Superior temporal gyrus (tissue), 1 donor: ENCODE measurements at regions not wholly inside any gene's neighbourhood (a gene's known extent, or its start where the extent isn't known, plus 50 kb on each side); places are given as distances from the start of the nearest gene placed in this dataset.
"Not testable (repeated sequence)": the region's sequence is repeated elsewhere in the genome, so short reads cannot be mapped to it uniquely, and the experiment has no call there.

Experiments
- DNase-seq: peaks from one replicate; pipeline ENCODE4 v3.0.0-alpha.2; 2016; ENCODE audit errors: extremely low spot score

- DNase-seq: no peak
Observed at GRCh38 chr3:191518861-191519260, 57.9 kb downstream of the PYDC2 start.

DNA sequence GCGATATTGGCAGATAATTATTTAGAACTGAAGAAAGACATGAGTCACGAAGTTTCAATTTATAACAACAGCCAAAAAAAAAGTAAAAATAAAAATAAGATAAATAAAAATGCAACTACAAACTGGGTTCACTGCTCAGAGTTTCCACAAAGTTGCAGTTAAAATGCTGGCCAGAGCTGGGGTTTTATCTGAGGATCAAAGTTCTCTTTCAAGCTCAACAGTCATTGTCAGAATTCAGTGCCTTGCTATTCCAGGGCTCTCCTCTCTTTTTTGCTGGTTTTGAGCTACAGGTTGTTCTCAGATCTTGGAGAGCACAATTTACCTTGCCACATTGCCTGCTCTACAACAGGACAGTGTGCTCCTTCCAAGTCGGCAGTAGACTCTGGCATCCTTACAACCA is 60.1 kb downstream of the PYDC2 start:
- no peak for DNase-seq

GRCh38 chr3:191523148-191523547 is 62.2 kb downstream of the PYDC2 start:
- DNase-seq: no peak

DNA sequence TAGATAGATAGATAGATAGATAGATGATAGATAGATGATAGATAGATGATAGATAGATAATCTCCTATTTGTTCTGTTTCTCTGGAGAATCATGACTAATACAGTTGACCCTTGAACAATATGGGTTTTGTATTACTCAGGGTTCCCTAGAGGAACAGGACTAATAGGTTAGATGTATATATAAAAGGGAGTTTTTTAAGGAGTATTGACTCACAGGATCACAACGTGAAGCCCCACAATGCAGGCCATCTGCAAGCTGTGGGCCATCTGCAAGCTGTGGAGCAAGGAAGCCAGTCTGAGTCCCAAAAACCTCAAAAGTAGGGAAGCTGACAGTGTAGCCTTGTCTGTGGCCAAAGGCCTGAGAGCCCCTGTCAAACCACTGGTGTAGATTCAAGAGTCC is 67.6 kb downstream of the PYDC2 start:
- DNase-seq: no peak

DNA sequence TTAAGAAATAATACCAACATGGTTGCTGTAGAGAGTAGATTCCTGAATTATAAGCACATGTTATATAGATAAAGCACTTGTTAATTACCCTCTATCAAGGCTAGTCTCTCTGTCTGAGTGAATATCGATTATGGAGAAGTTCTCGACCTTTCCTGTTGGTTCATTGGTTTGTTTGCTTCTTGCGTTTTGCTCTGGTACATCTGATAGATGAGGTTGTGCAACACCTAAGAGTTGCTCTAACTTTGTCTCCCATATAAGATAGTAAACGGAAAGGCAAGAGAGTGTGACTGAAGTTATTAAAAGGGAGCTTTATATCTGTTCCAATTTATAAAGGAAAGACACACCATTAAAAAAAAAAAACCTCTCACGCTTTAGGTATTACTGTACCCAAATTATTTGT is 69.0 kb downstream of the PYDC2 start:
- DNase-seq: no peak

GRCh38 chr3:191531434-191531972 is 70.5 kb downstream of the PYDC2 start:
- no peak for DNase-seq

DNA sequence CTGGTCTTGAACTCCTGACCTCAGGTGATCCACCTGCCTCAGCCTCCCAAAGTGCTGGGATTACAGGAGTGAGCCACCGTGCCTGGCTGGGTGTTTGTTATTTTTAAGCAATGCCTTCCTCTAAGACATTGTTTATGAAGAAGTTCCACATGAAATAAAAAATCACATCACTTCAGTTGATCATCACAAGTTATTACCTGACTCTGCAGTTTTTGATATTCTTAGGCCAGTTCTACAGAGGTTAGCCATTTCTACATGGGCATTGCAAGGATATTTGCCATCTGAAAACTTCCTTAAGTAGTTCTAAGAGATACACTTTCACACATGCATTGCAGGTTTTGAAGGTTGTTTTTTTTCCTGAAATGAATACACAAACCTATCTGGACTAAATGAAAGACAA is 82.1 kb downstream of the PYDC2 start:
- no peak for DNase-seq

DNA sequence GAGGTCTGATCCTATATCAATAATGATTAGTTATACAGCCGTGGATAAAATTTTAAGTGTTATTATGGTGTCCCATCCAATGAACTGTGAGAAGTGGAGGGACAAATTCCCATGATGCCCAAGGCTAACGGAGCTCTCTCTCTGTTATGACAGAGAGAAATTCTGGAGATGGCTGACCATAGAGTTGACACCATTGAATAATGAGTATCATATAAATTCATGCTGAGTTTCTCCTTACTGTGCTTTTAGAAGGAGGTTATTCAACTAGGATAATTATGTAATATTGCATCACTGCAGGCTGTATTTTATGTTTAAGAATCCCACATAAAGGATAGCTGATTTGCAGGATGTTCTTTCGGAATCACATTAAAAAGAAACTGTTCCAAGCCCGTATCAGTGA is 82.9 kb downstream of the PYDC2 start:
- no peak for DNase-seq

DNA sequence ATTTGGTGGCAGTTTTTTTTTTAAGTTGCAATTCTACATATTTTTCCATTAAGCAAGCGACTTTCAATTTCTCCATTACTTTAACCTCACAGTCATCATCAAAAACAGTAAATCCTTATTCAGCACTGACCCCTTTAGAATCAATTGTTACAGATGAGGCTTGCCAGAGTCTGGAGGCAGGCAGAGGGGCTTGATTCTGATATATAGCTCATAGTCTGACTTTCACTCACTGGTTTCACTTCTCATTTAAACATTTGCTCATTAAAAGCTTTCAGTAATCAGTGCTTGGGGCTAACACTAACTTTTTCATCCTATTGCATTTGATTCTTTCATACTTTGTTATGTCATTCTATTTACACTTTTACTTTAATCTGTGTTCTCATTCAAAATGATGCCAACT is 88.4 kb downstream of the PYDC2 start:
- no peak for DNase-seq

DNA sequence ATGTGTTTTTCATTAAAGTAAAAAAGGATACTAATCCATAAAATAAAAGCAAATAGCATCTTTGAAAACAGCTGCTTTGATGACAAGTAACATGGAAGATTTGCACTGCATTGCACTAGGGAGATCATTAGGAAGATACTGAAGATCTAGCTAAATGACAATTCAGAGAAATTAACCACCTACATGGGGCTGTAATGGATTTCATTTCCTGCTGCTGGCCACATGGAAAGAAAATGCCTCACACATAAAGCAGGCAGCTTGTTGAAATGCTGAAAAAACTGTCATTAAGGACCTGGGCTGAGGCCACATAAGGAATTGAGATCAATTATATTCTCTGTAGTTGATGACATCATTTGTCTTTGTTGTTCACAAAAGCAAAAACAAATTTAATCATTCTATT is 94.1 kb downstream of the PYDC2 start:
- DNase-seq: no peak

DNA sequence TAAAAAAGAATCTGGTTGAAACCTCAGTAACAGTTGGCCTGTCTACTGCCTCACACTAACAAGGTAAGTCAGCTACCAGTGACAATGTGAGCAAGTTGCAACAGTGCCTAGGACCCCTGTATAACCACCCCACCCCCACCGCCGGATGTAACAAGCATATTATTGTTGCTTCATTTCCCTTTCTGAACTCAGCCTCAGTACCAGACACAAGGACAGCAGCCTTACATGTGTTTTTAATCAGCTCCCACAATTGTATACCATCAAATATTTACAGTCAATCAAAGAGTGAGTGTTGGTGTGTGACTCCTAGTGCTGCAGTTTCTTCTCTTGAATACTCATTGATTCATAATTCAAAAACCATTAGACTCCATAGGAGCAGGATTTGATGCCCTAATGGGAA is 96.4 kb downstream of the PYDC2 start:
- DNase-seq: no peak

GRCh38 chr3:191563722-191564121 is 102.8 kb downstream of the PYDC2 start:
- no peak for DNase-seq

DNA sequence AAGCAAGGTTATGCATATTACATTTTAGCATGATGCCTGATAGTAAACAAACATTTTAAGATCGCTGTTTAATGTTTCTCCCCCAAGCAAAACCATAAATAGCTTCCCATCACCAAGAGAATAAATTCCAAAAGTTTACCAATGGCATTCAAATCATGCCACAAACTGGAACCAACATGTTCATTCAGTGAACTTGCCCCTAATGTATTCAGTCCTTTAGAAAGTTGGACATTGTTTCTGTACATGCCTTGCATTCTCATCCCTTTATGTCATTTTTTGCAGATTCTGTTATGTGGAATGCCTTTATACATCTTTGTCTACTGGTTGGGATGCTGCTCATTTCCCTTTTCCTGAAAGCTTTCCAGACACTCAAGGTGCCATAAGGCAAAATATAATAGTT is 105.5 kb downstream of the PYDC2 start:
- DNase-seq: no peak

- no peak for DNase-seq
Observed at GRCh38 chr3:191568206-191568605, 107.2 kb downstream of the PYDC2 start.

DNA sequence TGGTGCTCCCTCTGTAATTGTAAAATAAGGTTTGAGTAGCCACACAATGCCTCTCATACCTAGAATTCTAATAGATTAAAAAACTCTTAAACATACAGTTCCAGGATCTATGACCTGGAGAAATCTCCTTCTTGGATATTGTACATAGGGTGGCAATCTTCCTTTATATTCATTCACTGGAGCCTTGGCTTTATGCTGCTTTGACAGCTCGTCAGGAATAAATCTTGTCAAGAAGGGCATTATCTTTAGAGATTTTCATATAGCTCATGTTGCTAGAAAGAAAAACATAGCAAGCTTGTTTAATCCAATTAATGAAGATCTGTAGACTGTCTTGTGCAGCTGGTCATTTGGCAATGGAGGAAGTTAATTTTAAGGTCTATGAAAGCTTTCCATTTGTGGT is 131.1 kb downstream of the PYDC2 start:
- DNase-seq: no peak

DNA sequence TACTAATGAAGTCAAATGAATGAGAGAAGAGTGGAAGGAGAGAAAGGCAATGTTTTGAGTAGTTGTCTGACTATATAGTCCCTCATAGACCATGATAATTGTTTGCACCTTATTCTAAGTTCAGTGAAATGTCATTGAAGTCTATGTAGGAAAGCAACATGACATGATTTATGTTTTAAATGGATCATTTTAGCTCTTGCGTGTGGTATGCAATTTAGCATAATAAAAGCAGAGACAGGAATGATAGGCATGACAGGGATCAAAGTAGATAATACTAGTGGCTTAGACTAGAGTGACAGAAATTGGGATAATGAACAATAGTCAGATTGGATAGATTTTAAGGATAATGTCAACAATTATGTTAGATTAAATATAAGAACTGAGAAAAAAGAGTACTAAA is 132.5 kb downstream of the PYDC2 start:
- DNase-seq: no peak

DNA sequence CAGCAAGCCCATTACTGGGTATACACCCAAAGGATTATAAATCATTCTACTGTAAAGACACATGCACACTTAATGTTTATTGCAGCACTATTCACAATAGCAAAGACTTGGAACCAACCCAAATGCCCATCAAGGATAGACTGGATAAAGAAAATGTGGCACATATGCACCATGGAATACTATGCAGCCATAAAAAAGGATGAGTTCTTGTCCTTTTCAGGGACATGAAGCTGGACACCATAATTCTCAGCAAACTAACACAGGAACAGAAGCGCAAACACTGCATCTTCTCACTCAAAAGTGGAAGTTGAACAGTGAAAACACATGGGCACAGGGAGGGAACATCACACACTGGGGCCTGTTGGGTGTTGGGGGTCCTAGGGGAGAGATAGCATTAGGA is 154.5 kb downstream of the PYDC2 start:
- DNase-seq: not testable (repeated sequence)

GRCh38 chr3:191624299-191624698 is 163.3 kb downstream of the PYDC2 start:
- DNase-seq: no peak

- peak; percentile 83 for DNase-seq
Observed at GRCh38 chr3:191627064-191627463, 166.1 kb downstream of the PYDC2 start.

DNA sequence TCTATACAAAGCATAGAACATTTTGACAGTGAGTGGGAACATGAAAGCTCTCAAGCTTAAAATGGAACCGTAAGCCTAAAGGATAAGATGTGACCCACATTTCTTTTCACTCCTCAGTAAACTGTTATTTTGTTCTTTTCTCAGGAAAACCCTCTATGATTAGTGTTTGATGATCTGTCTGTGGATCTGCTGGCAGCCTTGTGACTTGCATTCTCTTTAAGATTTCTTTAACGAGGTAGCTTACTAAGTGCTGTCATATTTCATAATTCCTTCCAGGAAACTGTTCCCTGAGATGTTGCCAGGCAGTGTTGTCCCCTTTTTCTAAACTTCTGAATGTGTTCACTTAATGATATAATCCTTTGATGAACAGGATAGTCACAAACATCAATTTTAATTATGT is 167.6 kb downstream of the PYDC2 start:
- peak; percentile 73 for DNase-seq

DNA sequence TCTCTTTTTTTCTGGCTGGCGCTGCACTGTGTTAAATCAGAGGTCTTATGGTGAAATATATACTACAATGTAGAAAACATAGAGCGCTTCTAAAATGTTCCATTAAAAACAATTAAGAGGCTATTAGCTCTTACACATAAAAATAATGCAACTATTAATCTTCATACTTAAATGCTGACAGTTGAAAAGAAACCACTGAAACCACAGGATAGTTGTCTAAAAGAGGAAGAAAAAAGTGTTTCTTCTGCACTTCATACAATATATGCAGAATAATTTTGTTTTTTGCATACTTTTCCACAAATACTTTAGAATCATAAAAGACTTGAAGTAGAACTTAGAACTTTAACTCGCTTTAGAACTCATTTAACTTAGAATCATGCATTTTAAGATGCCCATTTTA is 170.5 kb downstream of the PYDC2 start:
- no peak for DNase-seq

- DNase-seq: no peak
Observed at GRCh38 chr3:191634902-191635301, 173.9 kb downstream of the PYDC2 start.

GRCh38 chr3:191637611-191638010 is 176.6 kb downstream of the PYDC2 start:
- no peak for DNase-seq

- no peak for DNase-seq
Observed at GRCh38 chr3:191641789-191642188, 180.8 kb downstream of the PYDC2 start.

GRCh38 chr3:191644291-191644690 is 183.3 kb downstream of the PYDC2 start:
- no peak for DNase-seq
